ENCODE measurements at regions not wholly inside any gene's neighbourhood (a gene's known extent, or its start where the extent isn't known, plus 50 kb on each side); places are given as distances from the start of the nearest gene placed in this dataset.

- no peak for TF ChIP-seq HMG20B (CRISPR knock-in tag; IDR thresholded peaks at IDR 0.05)
- TF ChIP-seq EZH2 (IDR thresholded peaks at IDR 0.05; ENCODE audit: borderline replicate concordance, low read depth, low read length) = no peak
- TF ChIP-seq KLF10 (CRISPR knock-in tag; IDR thresholded peaks at IDR 0.05) = no peak
- no peak for TF ChIP-seq RFX1 (IDR thresholded peaks at IDR 0.05)
- no peak for TF ChIP-seq ELF1 (tag; IDR thresholded peaks at IDR 0.05)
- no peak for TF ChIP-seq ESRRA (IDR thresholded peaks at IDR 0.05; ENCODE audit: borderline replicate concordance, low read depth)
- no peak for TF ChIP-seq NBN (IDR thresholded peaks at IDR 0.05; ENCODE audit: low read depth)
- TF ChIP-seq ATF6 (CRISPR knock-in tag; IDR thresholded peaks at IDR 0.05) = no peak
- no peak for TF ChIP-seq CTCF (IDR thresholded peaks at IDR 0.05 in 2 of 3, conservative IDR thresholded peaks at IDR 0.05 in 1 of 3; ENCODE audit: insufficient read depth in 2 of 3, low read depth in 1 of 3, low read length in 3 of 3)
- no peak for TF ChIP-seq REST (IDR thresholded peaks at IDR 0.05; ENCODE audit: borderline replicate concordance)
- TF ChIP-seq REST (CRISPR knock-in tag; IDR thresholded peaks at IDR 0.05; ENCODE audit: low read depth) = no peak
- TF ChIP-seq TAF9B (IDR thresholded peaks at IDR 0.05; ENCODE audit: partially characterized antibody) = no peak
- TF ChIP-seq MLLT1 (IDR thresholded peaks at IDR 0.05) = no peak
- TF ChIP-seq BRCA1 (IDR thresholded peaks at IDR 0.05) = no peak
- no peak for TF ChIP-seq BRCA1 (CRISPR knock-in tag; IDR thresholded peaks at IDR 0.05)
- TF ChIP-seq THRAP3 (IDR thresholded peaks at IDR 0.05; ENCODE audit: borderline replicate concordance) = no peak
Observed at GRCh38 chr5:34603378-34603777, 52.8 kb upstream of the RAI14 start.

Data from K562 (cell line).